Calu3 (cell line): ENCODE measurements at regions not wholly inside any gene's neighbourhood (a gene's known extent, or its start where the extent isn't known, plus 50 kb on each side); places are given as distances from the start of the nearest gene placed in this dataset.

Source experiments
- BruUV-seq: library from RNA; stranded (reverse); fragments of 400-500 nt; replicated peaks from 2 replicates; lab custom pipeline; 2021; lab: Mats Ljungman, UMichigan
- CTCF ChIA-PET: fragments of 300-600 bp; sonication (Branson Sonifier 250); formaldehyde crosslinking; loops from one replicate; lab custom pipeline; 2022; ENCODE audit warnings: antibody characterized with exemption; lab: Charles Lee
- DNase-seq: peaks from one replicate; pipeline ENCODE4 v3.0.0; 2022
- H3K27ac Mint-ChIP-seq: one replicate; pipeline ENCODE4 v1.8.0; 2022; ENCODE audit warnings: mixed read lengths; ENCODE audit not compliant: unreplicated experiment
- H3K27me3 Mint-ChIP-seq: one replicate; pipeline ENCODE4 v1.8.0; 2022; ENCODE audit warnings: mixed read lengths; ENCODE audit not compliant: unreplicated experiment
- H3K36me3 Mint-ChIP-seq: one replicate; pipeline ENCODE4 v1.8.0; 2022; ENCODE audit warnings: mild to moderate bottlenecking, moderate library complexity, mixed read lengths; ENCODE audit not compliant: insufficient read depth, unreplicated experiment
- H3K4me1 Mint-ChIP-seq: one replicate; pipeline ENCODE4 v1.8.0; 2022; ENCODE audit warnings: mild to moderate bottlenecking, low read depth, mixed read lengths; ENCODE audit not compliant: unreplicated experiment
- H3K4me3 Mint-ChIP-seq: one replicate; pipeline ENCODE4 v1.8.0; 2022; ENCODE audit warnings: mild to moderate bottlenecking, low read depth, moderate library complexity, mixed read lengths; ENCODE audit not compliant: unreplicated experiment
- H3K9me3 Mint-ChIP-seq: one replicate; pipeline ENCODE4 v1.8.0; 2022; ENCODE audit warnings: low read depth, mixed read lengths; ENCODE audit not compliant: unreplicated experiment
- CTCF ChIP-seq: fragments of 200-600 bp; IDR thresholded peaks from one replicate; pipeline ENCODE4 v1.8.0; 2022; ENCODE audit warnings: antibody characterized with exemption; ENCODE audit not compliant: unreplicated experiment
- intact Hi-C: fragments of 100-400 bp; cut with micrococcal nuclease; formaldehyde crosslinking; loops from one replicate; pipeline ENCODE4 v1.10.0; 2022; ENCODE audit not compliant: unreplicated experiment

DNA sequence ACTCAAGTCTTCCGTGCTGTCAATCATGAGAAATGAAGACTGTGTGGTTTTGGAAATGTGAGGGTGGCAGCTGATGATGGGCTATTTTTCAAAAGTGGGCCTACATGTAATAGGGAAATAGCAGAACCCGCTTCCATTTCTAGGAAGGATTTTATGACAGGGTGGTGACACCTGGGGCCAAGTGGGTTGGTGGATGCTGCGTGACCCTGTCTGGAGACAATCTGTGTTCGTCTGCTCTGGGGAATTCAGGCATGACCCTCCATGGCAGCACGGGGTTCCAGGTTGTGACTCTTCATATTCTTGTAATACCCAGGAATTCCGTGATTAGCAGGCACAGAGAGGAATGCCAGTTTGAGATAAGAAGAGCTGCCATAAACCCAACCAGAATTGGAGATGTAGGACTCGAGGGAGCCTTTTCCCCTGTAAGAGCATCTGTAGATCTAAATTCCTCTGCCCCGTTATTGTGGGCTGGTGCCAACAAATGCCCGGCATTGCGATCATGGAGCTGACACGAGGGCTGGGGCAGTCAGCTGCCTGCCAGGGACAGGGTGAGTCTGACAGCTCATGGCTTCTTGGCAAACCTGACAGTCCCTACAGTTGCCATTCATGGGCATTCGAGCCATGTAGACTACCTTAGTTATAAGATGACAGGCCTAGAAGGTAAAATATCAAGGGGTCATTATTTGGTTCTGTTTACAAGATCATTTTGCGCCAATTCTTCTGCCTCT, 279.7 kb downstream of the GADD45G start:
- CTCF ChIA-PET: interaction anchor here (0.6 kb wide), 1 partner anchor 74 kb away, joined by 3 read pairs; no protein-coding TSS in a partner anchor
- DNase-seq: no peak
- Mint-ChIP-seq H3K27me3 (peaks cover 37% of the 10 kb centered on the region), H3K36me3 (no peaks in the 10 kb centered on the region), H3K4me3 (no peak overlapping the region), H3K9me3 (no peaks in the 10 kb centered on the region), H3K4me1 (no peaks in the 10 kb centered on the region), H3K27ac (no peak overlapping the region)
- no peak for TF ChIP-seq CTCF
- BruUV-seq: no TSS peak
- intact Hi-C loops: no loop called here

- no peaks in the 10 kb centered on the region for H3K36me3 Mint-ChIP-seq
- H3K27me3 Mint-ChIP-seq: peaks cover 43% of the 10 kb centered on the region
- H3K4me1 Mint-ChIP-seq: no peaks in the 10 kb centered on the region
- intact Hi-C loops: no loop called here
- no peak overlapping the region for H3K27ac Mint-ChIP-seq
- no peak for DNase-seq
- no TSS peak for BruUV-seq
- no peak for TF ChIP-seq CTCF
- no peaks in the 10 kb centered on the region for H3K9me3 Mint-ChIP-seq
- H3K4me3 Mint-ChIP-seq: no peak overlapping the region
- CTCF ChIA-PET: interaction anchor here (0.6 kb wide), 1 partner anchor 73 kb away, joined by 3 read pairs; no protein-coding TSS in a partner anchor
These were observed 280.3 kb downstream of the GADD45G start for GRCh38 chr9:89885156-89885555.

GRCh38 chr9:89886281-89886700, 281.5 kb downstream of the GADD45G start:
- CTCF ChIA-PET: no interaction called here
- no peak overlapping the region for H3K4me3 Mint-ChIP-seq

DNA sequence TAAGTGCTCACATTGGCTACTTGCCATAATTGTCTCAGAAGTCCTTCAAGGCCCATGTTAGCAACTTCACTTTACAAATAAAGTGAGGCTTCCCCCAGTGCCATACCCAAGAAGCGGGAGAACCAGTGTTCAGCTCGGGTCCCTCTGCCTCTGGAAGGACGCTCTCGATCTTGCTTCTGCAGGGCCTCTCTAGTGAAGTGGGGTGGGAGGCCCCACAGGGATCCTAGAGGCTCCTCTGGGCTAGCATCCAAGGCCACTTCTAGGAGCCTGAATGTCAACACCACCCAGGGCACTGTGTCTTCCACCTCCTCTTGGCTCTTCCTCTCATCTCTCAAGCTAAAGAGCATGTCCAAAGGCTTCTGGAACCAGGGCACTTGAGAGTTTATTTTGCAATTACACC, 282.5 kb downstream of the GADD45G start:
- H3K4me1 Mint-ChIP-seq: no peaks in the 10 kb centered on the region
- H3K27ac Mint-ChIP-seq: no peak overlapping the region
- no TSS peak for BruUV-seq
- intact Hi-C loops: no loop called here
- no peaks in the 10 kb centered on the region for H3K36me3 Mint-ChIP-seq
- no peak for TF ChIP-seq CTCF
- no peaks in the 10 kb centered on the region for H3K9me3 Mint-ChIP-seq
- H3K27me3 Mint-ChIP-seq: peaks cover 48% of the 10 kb centered on the region
- H3K4me3 Mint-ChIP-seq: no peak overlapping the region
- CTCF ChIA-PET: no interaction called here
- DNase-seq: no peak

More at GRCh38 chr9:89886281-89886700, 281.5 kb downstream of the GADD45G start:
- H3K9me3 Mint-ChIP-seq: no peaks in the 10 kb centered on the region
- H3K36me3 Mint-ChIP-seq: no peaks in the 10 kb centered on the region
- peaks cover 46% of the 10 kb centered on the region for H3K27me3 Mint-ChIP-seq
- no peak for TF ChIP-seq CTCF
- no peaks in the 10 kb centered on the region for H3K4me1 Mint-ChIP-seq
- BruUV-seq: no TSS peak
- DNase-seq: no peak
- intact Hi-C loops: no loop called here
- H3K27ac Mint-ChIP-seq: no peak overlapping the region
